B cell (primary cell): ENCODE measurements at regions not wholly inside any gene's neighbourhood (a gene's known extent, or its start where the extent isn't known, plus 50 kb on each side); places are given as distances from the start of the nearest gene placed in this dataset.

Source experiments
- ATAC-seq: fragments of 200-7000 bp; cut with Tn5 transposase; one replicate; pipeline ENCODE4 v1.10.0; 2021; ENCODE audit warnings: low read depth, mild to moderate bottlenecking, moderate number of reproducible peaks, moderate library complexity
- CTCF ChIA-PET: fragments of 350-600 bp; sonication (Branson Sonifier 250); formaldehyde crosslinking; loops from one replicate; lab custom pipeline; 2021; ENCODE audit warnings: antibody characterized with exemption, inconsistent platforms; lab: Charles Lee
- POLR2A ChIA-PET: fragments of 350-600 bp; sonication (Branson Sonifier 250); formaldehyde crosslinking; loops from one replicate; lab custom pipeline; 2021; ENCODE audit warnings: antibody characterized with exemption; lab: Charles Lee
- DNase-seq: peaks from one replicate; pipeline ENCODE4 v3.0.0; 2013
- H2AFZ ChIP-seq: 2 replicates; pipeline ENCODE4 v1.6.1; 2012; ENCODE audit warnings: mild to moderate bottlenecking, low read depth, low read length; ENCODE audit not compliant: insufficient read depth, poor library complexity, severe bottlenecking
- H3K27ac ChIP-seq, 2 donors: 1 replicate in 1 of 2; 2 replicates in 1 of 2; pipeline ENCODE4 v1.5.1; 2012 to 2013; ENCODE audit warnings: low read length in 2 of 2, mild to moderate bottlenecking in 2 of 2, moderate library complexity in 1 of 2
- H3K27me3 ChIP-seq, 4 experiments: fragments of 200-600 bp in 1 of 4; sonication (generic) in 1 of 4; replicated peaks in 1 of 4; 1 replicate in 2 of 4; 2 replicates in 2 of 4; pipeline versions ENCODE4 v1.6.1 to v1.7.0; 2013 to 2016; ENCODE audit warnings: low read length in 3 of 4, mild to moderate bottlenecking in 2 of 4, mixed read lengths in 1 of 4, moderate library complexity in 1 of 4; ENCODE audit not compliant: insufficient read depth in 4 of 4, control insufficient read depth in 3 of 4; ENCODE audit errors: control extremely low read depth in 1 of 4
- H3K36me3 ChIP-seq, 2 experiments: replicated peaks in 1 of 2; 1 replicate in 1 of 2; 2 replicates in 1 of 2; pipeline versions ENCODE4 v1.6.1 to v1.7.1; 2013; ENCODE audit warnings: low read length in 1 of 2; ENCODE audit not compliant: insufficient read depth in 2 of 2, control insufficient read depth in 1 of 2; ENCODE audit errors: control extremely low read depth in 1 of 2, extremely low read depth in 1 of 2
- H3K4me1 ChIP-seq, 2 donors: fragments of 200-600 bp in 1 of 2; sonication (generic) in 1 of 2; 1 replicate in 1 of 2; 2 replicates in 1 of 2; pipeline versions ENCODE4 v1.5.1 to v1.6.1; 2013 to 2017; ENCODE audit warnings: low read length in 2 of 2; ENCODE audit not compliant: control insufficient read depth in 2 of 2, insufficient read depth in 2 of 2
- H3K4me2 ChIP-seq: replicated peaks from 2 replicates; pipeline ENCODE3; 2012; ENCODE audit warnings: mild to moderate bottlenecking, low read depth, low read length; ENCODE audit not compliant: poor library complexity, severe bottlenecking
- H3K4me3 ChIP-seq, 5 experiments: fragments of 200-600 bp in 1 of 5; sonication (generic) in 1 of 5; 1 replicate in 3 of 5; 2 replicates in 2 of 5; pipeline versions ENCODE4 v1.5.1 to v1.7.0; 2011 to 2016; ENCODE audit warnings: low read length in 4 of 5, mild to moderate bottlenecking in 4 of 5, low read depth in 2 of 5, control low read depth in 1 of 5, moderate library complexity in 1 of 5; ENCODE audit not compliant: insufficient read depth in 1 of 5; ENCODE audit errors: control extremely low read depth in 1 of 5, extremely low read depth in 1 of 5
- H3K79me2 ChIP-seq: fragments of 200-600 bp; sonication (generic); one replicate; pipeline ENCODE4 v1.6.0; 2016; ENCODE audit warnings: low read length; ENCODE audit not compliant: control insufficient read depth, insufficient read depth
- H3K9ac ChIP-seq: fragments of 200-600 bp; sonication (generic); 2 replicates; pipeline ENCODE4 v1.6.1; 2017; ENCODE audit warnings: mild to moderate bottlenecking, low read length, moderate library complexity
- H3K9me3 ChIP-seq, 3 donors: one replicate each; pipeline versions ENCODE4 v1.6.1 to v1.7.1; 2013; ENCODE audit warnings: low read length in 2 of 3; ENCODE audit not compliant: control insufficient read depth in 2 of 3, insufficient read depth in 1 of 3; ENCODE audit errors: control extremely low read depth in 1 of 3
- H4K20me1 ChIP-seq: 2 replicates; pipeline ENCODE4 v1.6.0; 2012; ENCODE audit warnings: mild to moderate bottlenecking, low read length; ENCODE audit not compliant: insufficient read depth, control insufficient read depth, poor library complexity, severe bottlenecking
- H3K27ac Mint-ChIP-seq: one replicate; pipeline ENCODE4 v1.8.0; 2021; ENCODE audit warnings: mixed read lengths
- H3K27me3 Mint-ChIP-seq: one replicate; pipeline ENCODE4 v1.8.0; 2021; ENCODE audit warnings: mixed read lengths
- H3K4me1 Mint-ChIP-seq: one replicate; pipeline ENCODE4 v1.8.0; 2021; ENCODE audit warnings: mixed read lengths
- H3K4me3 Mint-ChIP-seq: one replicate; pipeline ENCODE4 v1.8.0; 2021; ENCODE audit warnings: mixed read lengths
- H3K9me3 Mint-ChIP-seq: one replicate; pipeline ENCODE4 v1.8.0; 2022; ENCODE audit warnings: mixed read lengths; ENCODE audit not compliant: insufficient read depth
- EZH2 ChIP-seq: IDR thresholded peaks from 2 replicates; pipeline ENCODE4 v1.6.1; 2012; ENCODE audit warnings: borderline replicate concordance, low read depth, mild to moderate bottlenecking, moderate library complexity, low read length; ENCODE audit not compliant: insufficient read depth, poor library complexity, severe bottlenecking
- WGBS: methylation state at CpG from one replicate; pipeline ENCODE4 v1.1.5; 2013; ENCODE audit warnings: missing lambda C conversion rate; ENCODE audit not compliant: insufficient coverage; 5-methylcytosine and 5-hydroxymethylcytosine counted together
- intact Hi-C: fragments of 100-400 bp; cut with micrococcal nuclease; formaldehyde crosslinking; loops from one replicate; pipeline ENCODE4 v1.10.0; 2022
- TF ChIP-seq, protein P1 (sequence below): fragments of 200-600 bp; IDR thresholded peaks from one replicate; pipeline ENCODE4 v1.8.0; 2022; ENCODE audit warnings: antibody characterized with exemption, mild to moderate bottlenecking

DNA sequence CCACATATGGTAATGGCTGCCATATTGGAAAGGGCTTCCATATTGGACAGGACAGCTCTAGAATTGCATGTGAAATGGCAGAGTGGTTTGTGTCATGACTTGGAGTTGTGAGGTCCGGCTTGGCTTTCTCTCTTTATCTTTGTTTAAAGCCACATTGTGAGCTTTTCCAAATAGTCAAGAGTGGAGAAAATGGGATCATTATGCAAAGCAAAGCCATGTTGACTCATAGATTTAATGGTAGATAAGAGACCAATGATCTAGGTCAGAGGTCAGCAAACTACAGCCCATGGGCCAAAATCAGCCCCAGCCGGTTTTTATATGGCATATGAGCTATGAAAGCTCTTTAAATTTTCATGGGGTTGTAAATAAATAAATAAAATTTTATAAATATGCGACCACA, 449.1 kb downstream of the BCL11B start:
- H3K27ac ChIP-seq, result no peak overlapping the region
- POLR2A ChIA-PET, result no interaction called here
- DNase-seq, result no peak
- intact Hi-C loops, result no loop called here
- CTCF ChIA-PET, result no interaction called here
- no peaks in the 10 kb centered on the region for H3K27me3 ChIP-seq
- no peak for ATAC-seq
- no peak overlapping the region for H2AFZ ChIP-seq
- no peaks in the 10 kb centered on the region for H3K4me1 Mint-ChIP-seq
- H3K9ac ChIP-seq, result no peak overlapping the region
- no peaks in the 10 kb centered on the region for H3K27me3 Mint-ChIP-seq
- H3K4me3 Mint-ChIP-seq, result no peak overlapping the region
- H3K27ac Mint-ChIP-seq, result no peak overlapping the region
- no peak overlapping the region for H3K4me3 ChIP-seq
- no peaks in the 10 kb centered on the region for H3K79me2 ChIP-seq
- H3K4me2 ChIP-seq, result no peak overlapping the region
- peaks cover 5% of the 10 kb centered on the region for H3K9me3 Mint-ChIP-seq
- TF ChIP-seq, protein P1, sequence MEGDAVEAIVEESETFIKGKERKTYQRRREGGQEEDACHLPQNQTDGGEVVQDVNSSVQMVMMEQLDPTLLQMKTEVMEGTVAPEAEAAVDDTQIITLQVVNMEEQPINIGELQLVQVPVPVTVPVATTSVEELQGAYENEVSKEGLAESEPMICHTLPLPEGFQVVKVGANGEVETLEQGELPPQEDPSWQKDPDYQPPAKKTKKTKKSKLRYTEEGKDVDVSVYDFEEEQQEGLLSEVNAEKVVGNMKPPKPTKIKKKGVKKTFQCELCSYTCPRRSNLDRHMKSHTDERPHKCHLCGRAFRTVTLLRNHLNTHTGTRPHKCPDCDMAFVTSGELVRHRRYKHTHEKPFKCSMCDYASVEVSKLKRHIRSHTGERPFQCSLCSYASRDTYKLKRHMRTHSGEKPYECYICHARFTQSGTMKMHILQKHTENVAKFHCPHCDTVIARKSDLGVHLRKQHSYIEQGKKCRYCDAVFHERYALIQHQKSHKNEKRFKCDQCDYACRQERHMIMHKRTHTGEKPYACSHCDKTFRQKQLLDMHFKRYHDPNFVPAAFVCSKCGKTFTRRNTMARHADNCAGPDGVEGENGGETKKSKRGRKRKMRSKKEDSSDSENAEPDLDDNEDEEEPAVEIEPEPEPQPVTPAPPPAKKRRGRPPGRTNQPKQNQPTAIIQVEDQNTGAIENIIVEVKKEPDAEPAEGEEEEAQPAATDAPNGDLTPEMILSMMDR, result no peak
- no peak for TF ChIP-seq EZH2
- no peaks in the 10 kb centered on the region for H4K20me1 ChIP-seq
- H3K9me3 ChIP-seq, result peaks cover 0 to 13% (median 0%) of the 10 kb centered on the region in 3 donors
- H3K4me1 ChIP-seq, result no peaks in the 10 kb centered on the region
- no peaks in the 10 kb centered on the region for H3K36me3 ChIP-seq
- 89% methylated on average over 1 of the region's 3 CpGs for WGBS

DNA sequence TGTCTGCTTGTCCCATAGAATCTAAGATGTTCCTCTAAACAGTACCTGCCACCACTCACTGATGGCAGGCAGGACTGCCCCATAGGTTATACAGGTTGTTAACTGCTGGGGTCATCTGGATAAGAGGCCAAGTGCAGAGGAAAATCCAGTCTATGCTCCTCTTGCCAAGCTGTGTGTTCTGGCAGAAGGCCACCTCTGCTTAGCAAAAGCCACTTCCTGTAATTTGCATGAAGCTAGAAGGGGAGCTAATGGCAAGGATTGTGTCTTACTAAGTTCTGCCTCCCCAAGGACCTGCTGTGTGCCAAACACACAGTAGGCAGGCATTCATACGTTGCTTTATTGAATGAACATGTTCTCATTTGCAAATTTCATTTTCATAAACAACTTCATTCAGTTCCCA, 445.4 kb downstream of the BCL11B start:
- H3K27me3 Mint-ChIP-seq, result no peaks in the 10 kb centered on the region
- Histone ChIP-seq H3K79me2 (no peaks in the 10 kb centered on the region), H3K9me3 (peaks cover 0 to 16% (median 0%) of the 10 kb centered on the region in 3 donors), H3K4me2 (no peak overlapping the region), H2AFZ (no peak overlapping the region), H3K27me3 (no peaks in the 10 kb centered on the region), H3K4me3 (no peak overlapping the region), H3K9ac (no peak overlapping the region), H3K27ac (no peak overlapping the region), H3K36me3 (no peaks in the 10 kb centered on the region), H3K4me1 (no peaks in the 10 kb centered on the region), H4K20me1 (no peaks in the 10 kb centered on the region)
- no CpG with 5 or more reads among the region's 1 CpG for WGBS
- H3K4me1 Mint-ChIP-seq, result no peaks in the 10 kb centered on the region
- peaks cover 3% of the 10 kb centered on the region for H3K9me3 Mint-ChIP-seq
- intact Hi-C loops, result no loop called here
- POLR2A ChIA-PET, result no interaction called here
- CTCF ChIA-PET, result no interaction called here
- ATAC-seq (no peak), DNase-seq (no peak)
- no peak overlapping the region for H3K27ac Mint-ChIP-seq
- TF ChIP-seq, protein P1, result no peak
- TF ChIP-seq EZH2, result no peak
- H3K4me3 Mint-ChIP-seq, result no peak overlapping the region
